ENCODE measurements at regions not wholly inside any gene's neighbourhood (a gene's known extent, or its start where the extent isn't known, plus 50 kb on each side); places are given as distances from the start of the nearest gene placed in this dataset.

- FAIRE-seq (no peak), DNase-seq (ENCODE audit: low spot score) (no peak)
These were observed 257.1 kb upstream of the NDST4 start for GRCh38 chr4:115370490-115370889.

GRCh38 chr4:115370012-115370411 is 256.6 kb upstream of the NDST4 start:
- no peak for DNase-seq (ENCODE audit: low spot score)
- FAIRE-seq, result no peak

- DNase-seq (ENCODE audit: low spot score) (no peak), FAIRE-seq (no peak)
These were observed 253.0 kb upstream of the NDST4 start for GRCh38 chr4:115366390-115366789.

GRCh38 chr4:115365185-115365584 is 251.8 kb upstream of the NDST4 start:
- DNase-seq (ENCODE audit: low spot score), result no peak

DNA sequence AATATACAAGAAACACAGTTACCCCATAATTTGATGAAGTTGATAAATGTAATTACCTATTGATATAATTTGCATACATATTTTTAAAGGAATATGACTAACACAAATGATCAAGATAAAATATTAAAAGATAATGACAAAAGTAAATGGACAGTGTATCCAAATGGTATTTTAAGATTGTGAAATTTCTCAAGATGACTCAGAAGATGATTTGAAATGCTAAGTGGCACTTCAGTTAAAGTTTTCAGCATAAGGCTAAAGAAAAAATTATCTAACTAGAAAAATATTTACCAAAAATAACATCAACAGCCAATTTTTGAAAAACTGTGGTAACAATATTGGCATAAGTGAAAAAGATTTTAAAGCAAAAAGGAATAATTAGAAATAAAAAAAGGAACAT is 248.4 kb upstream of the NDST4 start:
- no peak for FAIRE-seq

More at GRCh38 chr4:115365185-115365584, 251.8 kb upstream of the NDST4 start:
- FAIRE-seq, result no peak

DNA sequence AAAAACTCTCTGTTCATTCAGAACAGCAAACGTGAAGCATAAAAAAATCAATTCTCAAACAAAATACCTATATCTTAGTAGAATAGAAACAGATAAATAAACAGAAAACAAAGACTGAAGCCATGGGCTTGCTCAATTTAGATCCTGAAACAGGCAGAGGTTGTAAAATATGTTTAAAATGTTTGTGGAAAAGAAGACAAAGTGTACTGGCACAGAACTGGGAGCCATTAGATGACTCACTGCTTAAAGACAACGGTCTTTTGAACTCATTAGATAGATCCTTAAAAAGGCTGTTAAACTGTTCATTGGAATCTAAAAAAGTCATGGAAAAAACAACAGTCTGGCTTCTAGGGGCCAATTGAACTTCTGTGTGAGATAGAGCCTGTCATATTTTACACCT is 247.0 kb upstream of the NDST4 start:
- DNase-seq (ENCODE audit: low spot score), result no peak
- no peak for FAIRE-seq

More for the DNA sequence above, 248.4 kb upstream of the NDST4 start:
- DNase-seq (ENCODE audit: low spot score), result no peak

DNA sequence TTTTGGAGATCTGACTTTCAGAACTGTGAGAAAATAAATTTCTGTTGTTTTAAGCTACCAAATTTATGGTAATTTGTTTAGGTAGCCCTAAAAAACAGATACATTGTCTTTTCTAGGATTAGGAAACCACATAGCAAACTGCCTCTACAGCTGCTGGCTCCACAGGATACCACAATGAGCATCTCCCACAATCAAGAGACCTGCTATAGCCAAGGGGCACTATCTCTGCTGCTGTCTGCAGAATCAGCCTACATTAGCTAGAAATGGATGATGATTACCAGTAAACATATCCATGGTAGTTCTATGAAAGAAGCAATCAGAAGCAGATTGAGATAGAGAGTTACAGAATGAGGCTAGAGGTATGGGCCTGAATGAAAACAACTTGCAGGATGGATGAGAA is 244.4 kb upstream of the NDST4 start:
- FAIRE-seq, result no peak

GRCh38 chr4:115356176-115356575 is 242.8 kb upstream of the NDST4 start:
- DNase-seq (ENCODE audit: low spot score) (no peak), FAIRE-seq (no peak)

More for the DNA sequence above, 244.4 kb upstream of the NDST4 start:
- DNase-seq (ENCODE audit: low spot score), result no peak

DNA sequence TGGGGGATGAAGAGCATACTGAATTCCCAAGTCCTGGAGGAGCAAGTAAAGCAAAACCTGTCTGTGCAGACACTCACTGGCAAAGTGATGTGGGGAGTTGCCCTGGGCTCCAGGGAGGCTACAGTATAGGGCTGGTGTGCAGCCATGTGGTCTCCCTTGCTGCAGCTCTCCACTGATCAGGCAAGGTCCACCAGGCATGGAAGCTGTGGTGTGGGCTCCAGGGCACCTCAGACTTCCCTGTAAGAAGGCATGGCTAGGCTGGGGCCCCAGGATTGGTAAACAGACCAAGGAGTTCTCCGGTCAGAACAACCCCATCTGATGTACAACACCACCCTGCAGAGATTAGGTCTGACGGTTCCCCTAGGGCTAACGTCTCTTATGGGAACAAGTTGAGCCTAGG is 241.9 kb upstream of the NDST4 start:
- no peak for FAIRE-seq
- no peak for DNase-seq (ENCODE audit: low spot score)

DNA sequence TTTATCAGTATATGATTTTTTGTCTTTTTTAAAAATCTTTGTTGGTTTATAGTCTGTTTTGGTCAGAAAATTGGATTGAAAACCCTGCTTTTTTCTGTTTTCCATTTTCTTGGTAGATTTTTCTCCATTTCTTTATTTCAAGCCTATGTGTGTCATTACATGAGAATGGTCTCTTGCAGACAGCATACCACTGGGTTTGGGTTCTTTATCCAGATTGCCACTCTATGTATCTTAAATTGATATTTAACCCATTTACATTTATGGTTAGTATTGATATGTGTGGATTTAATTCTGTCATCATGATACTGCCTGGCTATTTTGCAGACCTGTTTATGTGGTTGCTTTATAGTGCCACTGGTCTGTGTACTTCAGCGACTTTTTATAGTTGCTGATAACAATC is 239.9 kb upstream of the NDST4 start:
- DNase-seq (ENCODE audit: low spot score) (no peak), FAIRE-seq (no peak)

DNA sequence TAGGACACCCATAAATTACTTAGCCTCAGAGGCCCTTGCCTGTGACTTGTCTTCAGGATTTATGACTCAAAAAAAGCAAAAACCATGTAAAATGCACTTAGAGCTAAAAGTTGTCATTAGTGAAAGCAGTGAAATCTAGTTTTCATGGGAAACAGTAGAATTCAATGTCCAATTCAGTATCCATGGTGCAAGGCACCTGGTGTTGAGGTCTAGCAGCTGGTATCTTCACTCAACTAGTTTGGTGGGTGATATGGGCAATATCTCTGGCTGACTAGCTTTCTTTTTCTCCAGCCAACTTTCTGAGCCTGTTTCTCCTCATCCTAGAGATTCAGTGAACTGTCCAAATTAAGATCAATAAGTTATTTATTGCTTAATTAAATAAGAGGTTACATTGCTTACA is 229.8 kb upstream of the NDST4 start:
- no peak for DNase-seq (ENCODE audit: low spot score)
- FAIRE-seq, result no peak

DNA sequence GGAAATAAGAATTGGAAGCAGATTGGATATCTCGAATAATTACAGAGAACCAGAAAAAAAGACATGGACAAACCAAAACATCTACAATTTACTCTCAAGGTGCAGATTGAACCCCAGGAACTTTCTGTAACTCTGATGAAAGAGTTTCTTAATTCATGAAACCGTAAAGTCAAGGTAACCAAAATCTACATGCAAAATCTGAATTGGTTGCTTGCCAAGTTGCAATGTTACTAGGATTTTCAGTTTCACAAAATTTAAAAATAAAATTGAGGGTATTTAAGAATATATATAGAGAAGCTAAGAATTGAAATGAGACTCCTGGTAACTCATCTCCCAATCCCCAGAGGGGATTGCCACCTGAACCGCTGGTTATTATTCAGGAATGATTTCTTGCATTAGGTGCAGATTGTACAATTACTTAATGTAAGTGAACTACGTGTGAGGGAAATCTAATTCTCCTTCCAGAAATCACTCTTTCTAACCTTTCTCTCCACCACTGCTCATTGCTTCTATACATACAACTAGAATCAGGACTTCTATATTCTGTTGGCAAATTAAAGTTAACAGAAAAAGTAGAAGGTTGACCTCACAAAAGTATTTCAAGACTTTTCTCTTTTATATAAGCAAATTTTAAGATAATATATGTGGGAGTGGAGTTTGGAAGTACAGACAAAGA is 221.5 kb upstream of the NDST4 start:
- FAIRE-seq (no peak), DNase-seq (ENCODE audit: low spot score) (no peak)

- no peak for FAIRE-seq
- DNase-seq (ENCODE audit: low spot score), result no peak
These were observed 218.7 kb upstream of the NDST4 start for GRCh38 chr4:115332078-115332477.

DNA sequence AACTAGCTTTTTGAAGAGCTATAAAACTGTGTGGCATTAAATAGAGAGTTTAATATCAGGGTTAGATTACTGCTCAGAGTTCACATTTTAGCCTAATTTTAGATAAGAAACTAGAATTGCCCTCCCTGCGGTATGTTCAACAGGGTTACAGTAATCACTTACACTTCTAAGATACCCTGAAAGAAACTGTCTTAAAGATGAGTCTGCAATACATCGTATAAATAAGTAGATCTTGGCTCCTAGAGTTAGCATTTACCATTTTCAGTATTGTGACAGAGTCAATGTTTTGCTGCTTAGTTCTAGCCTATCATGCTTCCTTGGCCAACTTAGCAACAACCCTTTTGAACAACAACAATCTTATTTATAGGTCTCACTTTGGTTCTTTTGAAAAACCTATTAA is 217.8 kb upstream of the NDST4 start:
- DNase-seq (ENCODE audit: low spot score) (no peak), FAIRE-seq (no peak)

DNA sequence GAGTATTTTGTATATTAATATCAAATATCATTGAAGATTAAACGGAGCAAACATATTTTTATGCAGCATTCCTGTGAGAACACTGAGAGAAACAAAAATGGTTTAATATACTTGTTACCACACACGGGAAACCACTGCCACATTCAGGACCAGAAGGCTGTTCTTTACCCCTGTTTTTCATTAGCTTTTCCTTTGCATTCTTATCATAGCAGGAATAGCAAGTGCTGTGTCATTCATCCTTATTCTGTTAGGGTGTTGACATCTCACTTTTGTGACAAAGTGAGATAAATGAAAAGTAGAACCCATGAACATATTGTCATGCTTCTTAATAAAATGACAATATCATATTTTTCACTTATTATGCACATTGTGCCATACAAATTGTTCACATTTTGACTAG is 212.4 kb upstream of the NDST4 start:
- DNase-seq (ENCODE audit: low spot score), result no peak
- no peak for FAIRE-seq

- FAIRE-seq, result no peak
- DNase-seq (ENCODE audit: low spot score), result no peak
These were observed 209.8 kb upstream of the NDST4 start for GRCh38 chr4:115323106-115323707.

DNA sequence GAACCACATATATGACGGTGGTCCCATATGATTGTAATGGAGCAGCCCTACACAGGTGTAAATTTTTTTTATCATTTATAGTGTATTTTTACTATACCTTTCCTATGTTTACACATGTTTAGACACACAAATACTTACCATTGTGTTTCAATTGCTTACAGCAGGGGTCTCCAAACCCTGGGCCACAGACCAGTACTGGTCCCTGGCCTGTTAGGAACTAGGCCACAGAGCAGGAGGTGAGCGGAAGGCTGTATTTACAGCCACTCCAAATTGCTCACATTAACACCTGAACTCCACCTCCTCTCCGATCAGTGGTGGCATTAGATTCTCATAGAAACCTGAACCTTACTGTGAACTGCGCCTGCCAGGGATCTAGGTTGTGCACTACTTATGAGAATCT is 201.8 kb upstream of the NDST4 start:
- DNase-seq (ENCODE audit: low spot score), result no peak
- FAIRE-seq, result no peak

- DNase-seq (ENCODE audit: low spot score) (no peak), FAIRE-seq (no peak)
These were observed 197.2 kb upstream of the NDST4 start for GRCh38 chr4:115310641-115311040.

DNA sequence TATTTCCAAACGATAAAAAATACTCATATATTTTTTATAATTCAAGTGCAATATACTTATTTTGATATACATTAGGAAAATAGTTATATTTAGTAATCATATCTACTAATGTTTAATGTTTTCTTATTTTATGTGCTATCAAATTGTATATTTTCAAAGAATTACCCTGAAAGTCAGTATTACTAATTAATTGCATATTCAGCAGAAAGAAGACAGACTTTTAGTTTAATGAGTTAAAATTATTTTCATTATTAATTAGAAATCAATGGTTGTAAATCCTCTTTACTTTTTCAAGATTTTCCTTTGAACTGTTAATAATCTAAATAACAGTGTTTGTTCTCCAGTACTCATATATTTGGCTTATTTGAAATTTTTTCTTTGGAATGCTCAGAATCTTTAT is 181.3 kb upstream of the NDST4 start:
- DNase-seq (ENCODE audit: low spot score) (no peak), FAIRE-seq (no peak)

GRCh38 chr4:115293093-115293462 is 179.7 kb upstream of the NDST4 start:
- DNase-seq (ENCODE audit: low spot score) (no peak), FAIRE-seq (no peak)

- no peak for FAIRE-seq
- DNase-seq (ENCODE audit: low spot score), result no peak
These were observed 179.1 kb upstream of the NDST4 start for GRCh38 chr4:115292320-115293092.

- DNase-seq (ENCODE audit: low spot score) (no peak), FAIRE-seq (no peak)
These were observed 174.0 kb upstream of the NDST4 start for GRCh38 chr4:115287426-115287825.

- peak; percentile 9 for FAIRE-seq
- no peak for DNase-seq (ENCODE audit: low spot score)
These were observed 165.9 kb upstream of the NDST4 start for GRCh38 chr4:115279330-115279729.

All from urothelium cell line (cell line).